T-helper 2 cell treated with Interferon-gamma antibody and Interleukin-4, amounts not matched to agents 100 ng/mL and 5 ng/mL, for 36 hours (primary cell): ENCODE measurements at regions not wholly inside any gene's neighbourhood (a gene's known extent, or its start where the extent isn't known, plus 50 kb on each side); places are given as distances from the start of the nearest gene placed in this dataset.

Source experiments
- intact Hi-C: fragments of 100-400 bp; cut with micrococcal nuclease; formaldehyde crosslinking; loops from one replicate; pipeline ENCODE4 v1.15.1; 2023

DNA sequence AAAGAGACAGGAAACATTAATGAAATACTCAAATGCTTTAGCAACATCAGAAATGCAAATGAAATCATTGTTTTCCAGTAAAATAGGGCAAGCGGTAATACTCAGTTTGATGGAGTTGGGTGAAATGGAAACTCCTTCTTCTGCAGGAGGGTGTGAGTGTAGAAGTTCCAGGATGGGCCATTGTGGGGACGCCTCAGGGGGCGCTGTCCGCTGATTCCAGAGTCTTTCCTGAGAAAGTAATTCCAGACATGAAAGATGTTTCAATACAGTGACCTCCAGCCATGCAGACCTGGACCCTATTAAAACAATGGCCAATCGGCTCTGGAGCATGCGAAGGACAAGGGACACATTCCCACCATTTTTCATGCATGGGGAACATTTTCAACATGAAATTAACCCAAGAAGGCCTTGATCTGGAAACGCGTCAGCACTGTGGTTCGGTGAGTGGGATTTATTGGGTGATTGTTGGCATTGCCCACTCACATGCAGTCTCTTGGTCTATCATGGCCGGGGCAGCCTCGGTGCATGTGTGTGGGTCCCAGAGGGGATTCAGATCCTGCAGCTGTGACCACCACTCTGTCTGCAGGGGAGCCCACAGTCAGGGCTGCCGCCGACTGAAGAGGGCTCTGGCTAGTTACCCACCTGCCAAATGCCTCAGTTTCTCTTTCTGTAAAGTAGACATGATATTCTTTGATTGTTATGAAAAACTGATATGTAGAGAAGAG, 132.6 kb upstream of the IRX4 start:
- intact Hi-C loops, result no loop called here

DNA sequence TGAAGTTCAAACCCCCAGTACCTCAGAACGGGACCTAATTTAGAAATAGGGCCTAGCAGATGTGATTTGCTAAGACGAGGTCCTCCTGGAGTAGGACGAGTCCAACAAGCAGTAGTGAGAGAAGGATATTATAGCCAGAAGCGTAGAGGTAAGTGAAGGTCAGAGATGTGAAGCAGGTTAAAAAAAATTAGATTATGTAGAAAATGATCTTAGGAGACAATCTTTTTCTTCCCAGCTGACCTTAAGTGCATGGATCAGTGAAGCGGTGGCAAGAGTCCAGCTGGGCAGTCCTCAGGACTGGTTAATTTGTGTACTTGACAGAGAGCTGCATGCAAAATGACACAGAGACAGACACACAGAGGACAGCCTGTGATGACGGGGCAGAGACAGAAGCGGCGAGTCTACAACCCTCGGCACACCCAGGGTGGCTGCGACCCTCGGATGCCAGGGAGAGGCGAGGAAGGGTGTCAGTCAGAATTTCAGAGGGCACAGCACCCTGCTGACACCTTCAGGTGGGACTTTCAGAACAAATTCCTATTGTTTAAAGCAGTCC, 131.4 kb upstream of the IRX4 start:
- intact Hi-C loops, result no loop called here

DNA sequence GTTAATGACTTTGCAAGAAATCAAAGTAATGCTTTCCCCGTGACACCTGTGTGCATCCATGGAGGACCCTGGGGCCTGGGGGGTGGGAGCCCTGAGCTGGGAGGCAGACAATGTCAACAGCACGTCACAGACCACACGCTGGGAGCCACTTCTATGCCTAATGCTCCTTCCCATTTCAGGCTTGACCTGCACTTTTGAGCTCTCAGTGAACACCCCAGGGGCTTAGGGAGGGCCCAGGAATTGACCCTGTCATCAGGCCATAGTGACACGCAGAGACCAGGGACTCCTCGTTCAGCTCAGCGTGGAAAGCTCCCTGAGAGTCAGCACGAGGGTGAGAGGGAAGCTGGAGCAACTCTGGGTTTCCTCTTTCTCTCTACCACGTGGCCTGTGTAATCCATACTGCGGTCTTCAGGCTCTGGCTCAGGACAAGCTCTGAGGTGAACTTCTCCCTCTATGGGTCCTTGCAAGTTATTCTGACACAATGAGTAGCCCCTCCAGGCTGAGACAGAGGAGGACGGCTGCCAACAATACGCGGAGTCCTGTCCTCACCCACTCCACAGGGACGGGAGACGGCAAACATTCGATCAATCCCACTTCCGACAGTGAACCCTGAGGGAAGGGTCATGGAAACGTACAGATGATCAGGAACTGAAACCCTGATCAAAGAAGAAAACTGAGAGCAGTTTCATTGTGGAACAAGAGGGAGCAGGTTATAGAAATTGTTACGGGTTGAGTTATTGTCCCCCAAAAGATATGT, 130.8 kb upstream of the IRX4 start:
- intact Hi-C loops, result no loop called here

DNA sequence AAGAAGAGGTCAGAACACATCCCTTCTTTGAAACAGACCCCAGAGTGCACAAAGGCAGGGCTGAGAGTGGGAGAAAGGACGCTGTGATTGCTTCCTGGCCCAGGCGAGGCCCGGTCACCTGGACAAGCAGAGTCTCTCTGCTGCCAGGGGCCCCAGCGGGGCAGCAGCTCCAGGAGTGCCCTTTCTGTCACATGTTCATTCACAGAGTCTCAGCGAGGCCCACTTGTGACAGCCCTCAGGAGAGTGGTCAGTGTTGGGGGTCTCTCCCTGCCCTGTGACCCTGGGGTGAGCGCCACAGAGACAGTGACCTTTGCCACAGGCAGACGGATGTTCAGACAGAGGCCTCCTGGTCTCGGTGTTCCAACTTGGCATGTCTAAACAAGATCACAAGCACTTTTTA, 130.2 kb upstream of the IRX4 start:
- intact Hi-C loops, result no loop called here

- intact Hi-C loops, result no loop called here
Measured at GRCh38 chr5:2011481-2012411, 129.0 kb upstream of the IRX4 start.

DNA sequence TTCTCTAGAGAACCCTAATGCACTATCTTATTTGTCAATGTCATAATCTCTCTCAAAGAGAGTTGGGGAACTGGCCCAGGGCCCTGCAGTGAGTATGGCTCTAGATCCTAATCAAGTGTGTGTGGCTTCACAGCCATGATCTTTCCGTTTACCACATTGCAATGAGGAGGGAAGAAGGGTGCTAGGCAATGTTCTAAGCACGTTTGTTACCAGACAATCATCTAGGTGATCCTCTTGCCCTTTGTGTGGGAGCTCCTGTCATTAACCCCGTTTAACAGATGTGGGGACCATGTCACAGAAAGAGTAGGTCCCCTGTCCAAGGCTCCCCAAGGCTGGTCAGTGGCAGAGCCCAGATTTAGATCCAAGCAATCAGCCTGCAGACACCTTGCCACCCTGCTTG, 128.2 kb upstream of the IRX4 start:
- intact Hi-C loops, result no loop called here

GRCh38 chr5:2009986-2010914, 127.5 kb upstream of the IRX4 start:
- intact Hi-C loops, result no loop called here

- intact Hi-C loops, result no loop called here
Measured at GRCh38 chr5:2008851-2009629, 126.3 kb upstream of the IRX4 start.

DNA sequence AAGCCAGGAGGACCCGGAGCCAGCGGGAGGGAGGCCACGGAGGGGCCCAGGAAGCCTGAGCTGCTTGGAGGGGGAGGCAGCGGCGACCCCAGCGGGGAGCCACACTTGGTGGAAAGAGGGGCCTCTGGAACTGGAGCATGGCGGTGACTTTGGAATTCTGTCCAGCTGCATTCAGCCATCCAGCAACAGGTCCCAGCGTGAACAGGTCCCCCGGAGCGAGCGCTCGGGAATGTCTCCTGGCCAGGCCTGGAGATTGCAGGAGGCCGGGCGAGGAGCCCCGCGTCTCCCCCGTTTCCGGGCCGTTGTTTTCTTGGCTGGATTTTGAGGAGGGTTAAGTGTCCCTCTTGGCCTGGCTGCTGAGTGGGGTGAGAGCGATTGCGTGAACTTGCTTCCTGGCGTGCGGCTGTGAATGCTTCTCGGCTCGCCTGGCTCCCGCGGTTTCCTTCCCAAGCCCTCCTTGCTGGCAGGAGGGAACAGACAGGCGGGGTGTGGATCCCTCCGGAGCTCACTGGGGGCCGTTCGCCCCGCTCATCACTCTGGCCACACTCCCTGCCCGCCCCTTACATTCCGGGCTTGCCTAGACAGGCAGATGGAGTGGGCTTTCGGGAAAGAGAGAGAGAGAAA, 125.3 kb upstream of the IRX4 start:
- intact Hi-C loops, result no loop called here

- intact Hi-C loops, result no loop called here
Measured at GRCh38 chr5:2007496-2007877, 124.8 kb upstream of the IRX4 start.

DNA sequence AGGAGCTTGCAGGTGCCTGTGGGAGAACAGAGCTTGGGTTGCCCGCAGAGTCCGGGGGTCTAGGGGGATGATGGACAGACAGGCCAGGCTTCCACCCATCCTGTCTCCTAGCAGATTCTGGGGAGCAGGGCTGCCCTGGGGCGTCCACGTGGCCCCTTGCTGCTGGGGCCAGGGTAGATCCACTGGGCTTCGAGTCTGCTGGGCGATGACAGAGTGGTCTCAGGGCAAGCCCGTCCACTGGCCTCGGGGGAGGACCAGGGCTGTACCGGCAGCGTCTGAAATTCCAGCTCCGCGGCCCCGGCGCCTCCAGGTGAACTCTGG, 124.2 kb upstream of the IRX4 start:
- intact Hi-C loops, result no loop called here

- intact Hi-C loops, result no loop called here
Measured at GRCh38 chr5:2006193-2006970, 123.7 kb upstream of the IRX4 start.

DNA sequence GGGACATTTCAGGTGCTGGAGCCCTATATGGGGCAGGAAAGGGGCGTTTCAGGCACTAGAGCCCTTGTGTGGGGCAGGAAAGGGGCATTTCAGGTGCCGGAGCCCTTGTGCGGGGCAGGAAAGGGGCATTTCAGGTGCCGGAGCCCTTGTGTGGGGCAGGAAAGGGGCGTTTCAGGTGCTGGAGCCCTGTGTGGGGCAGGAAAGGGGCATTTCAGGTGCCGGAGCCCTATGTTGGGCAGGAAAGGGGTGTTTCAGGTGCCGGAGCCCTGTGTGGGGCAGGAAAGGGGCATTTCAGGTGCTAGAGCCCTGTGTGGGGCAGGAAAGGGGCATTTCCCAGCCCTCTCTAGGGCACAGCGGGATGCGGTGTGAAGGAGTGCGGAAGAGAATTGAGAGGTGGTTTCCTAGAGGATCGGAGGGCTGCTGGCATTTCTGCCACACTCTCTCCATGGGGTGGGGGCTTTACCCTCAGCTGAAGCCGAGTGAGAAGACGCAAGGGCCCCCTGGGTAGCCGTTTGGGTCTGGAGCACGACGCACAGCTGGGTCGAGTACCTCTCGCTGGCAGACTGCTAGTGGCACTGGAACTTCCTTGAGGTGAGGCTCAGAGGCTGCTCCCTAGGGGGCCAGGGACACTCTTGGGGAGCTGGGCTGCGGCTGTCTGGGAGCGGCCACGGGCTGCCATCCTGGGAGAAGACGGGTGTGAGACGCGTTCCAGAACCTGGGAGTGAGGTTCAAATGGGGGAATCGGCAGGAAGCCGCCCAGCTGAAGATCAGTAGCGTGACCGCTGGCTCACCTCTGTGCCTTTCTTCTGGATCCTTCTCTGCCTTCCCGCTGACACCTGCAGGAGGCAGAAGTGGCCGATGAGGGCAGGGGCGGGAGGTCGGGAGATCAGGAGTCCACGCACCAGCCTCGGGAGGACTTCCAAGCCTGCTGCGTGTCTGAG, 122.6 kb upstream of the IRX4 start:
- intact Hi-C loops, result no loop called here

GRCh38 chr5:2003690-2004365, 121.1 kb upstream of the IRX4 start:
- intact Hi-C loops, result no loop called here

GRCh38 chr5:2003206-2003605, 120.5 kb upstream of the IRX4 start:
- intact Hi-C loops, result no loop called here

- intact Hi-C loops, result no loop called here
Measured at GRCh38 chr5:2001300-2001699, 118.6 kb upstream of the IRX4 start.

- intact Hi-C loops, result no loop called here
Measured at GRCh38 chr5:2000591-2000990, 117.9 kb upstream of the IRX4 start.
